ENCODE measurements at regions not wholly inside any gene's neighbourhood (a gene's known extent, or its start where the extent isn't known, plus 50 kb on each side); places are given as distances from the start of the nearest gene placed in this dataset.

DNA sequence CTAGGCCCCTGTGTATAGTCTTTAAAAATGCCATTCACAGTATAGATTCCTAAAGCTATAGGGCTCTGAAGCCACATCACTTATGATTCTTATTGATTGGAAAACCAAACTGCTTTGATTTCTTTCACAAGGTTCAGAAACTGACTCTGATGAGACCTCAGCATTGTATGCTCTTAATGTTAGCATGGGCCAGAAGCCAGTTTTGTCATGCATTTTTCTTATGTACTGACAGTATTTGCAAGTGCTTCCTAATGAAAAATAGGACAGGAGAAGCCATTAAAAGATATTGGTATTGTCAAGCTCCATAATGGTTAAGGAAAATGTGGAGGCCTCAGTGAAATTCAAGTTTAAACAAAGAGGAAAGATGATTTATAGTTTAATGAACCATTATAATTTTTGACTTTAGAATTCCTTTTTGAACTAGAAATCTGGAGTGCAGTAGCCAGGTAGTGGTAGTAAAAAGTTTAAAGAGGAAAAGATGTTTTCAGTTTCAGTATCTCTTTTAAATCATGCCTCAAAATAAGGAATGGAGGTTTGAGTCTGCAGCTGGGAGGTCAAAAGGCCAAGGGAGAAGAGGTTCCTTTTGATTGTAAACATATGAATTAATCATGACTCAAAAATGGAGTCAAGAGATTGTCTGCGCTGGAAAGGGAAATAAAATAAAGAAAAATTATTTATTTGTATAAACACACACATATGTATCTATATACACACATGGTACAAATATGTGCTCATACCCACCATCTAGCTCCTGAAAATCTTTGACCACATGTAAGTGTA is 388.1 kb upstream of the PRICKLE1 start:
- no peak for DNase-seq (ENCODE audit: extremely low read depth, low read depth)

DNA sequence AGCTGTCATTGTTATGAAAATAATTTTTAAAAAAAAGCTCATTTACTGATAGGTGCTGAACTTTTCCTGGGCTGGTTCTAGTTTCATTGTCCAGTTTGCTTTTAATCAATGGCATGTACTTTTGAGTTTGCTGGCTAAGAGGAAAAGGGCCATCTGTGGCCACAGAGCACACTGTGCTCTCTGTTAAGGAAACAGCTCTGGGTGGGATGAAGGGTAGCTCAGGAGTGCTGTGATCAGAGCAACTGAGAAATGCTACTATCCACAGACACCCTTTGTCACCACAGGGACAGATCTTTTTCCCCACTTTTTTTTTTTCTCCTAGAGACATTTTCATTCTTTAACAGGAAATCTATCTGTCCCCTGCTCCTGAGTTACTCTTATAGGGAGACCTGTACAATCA is 387.1 kb upstream of the PRICKLE1 start:
- no peak for DNase-seq (ENCODE audit: extremely low read depth, low read depth)

DNA sequence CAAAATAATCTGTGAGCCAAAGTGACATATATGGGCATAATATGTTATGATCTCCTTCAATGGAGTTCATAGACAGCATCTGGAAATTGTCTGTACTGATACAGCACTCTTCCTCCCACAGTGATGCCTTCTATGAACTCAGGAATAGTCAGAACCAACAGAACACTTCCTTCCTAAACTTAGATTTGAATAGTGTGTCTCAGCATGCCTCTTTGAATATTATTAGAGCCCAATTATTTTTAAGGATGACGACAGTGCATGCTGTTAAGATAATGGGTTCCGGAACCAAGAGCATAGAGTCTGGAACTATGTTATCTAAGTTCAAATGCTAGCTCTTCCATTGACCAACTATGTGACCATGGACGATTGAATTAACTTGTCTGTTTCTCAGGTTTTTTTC is 386.6 kb upstream of the PRICKLE1 start:
- no peak for DNase-seq (ENCODE audit: extremely low read depth, low read depth)

DNA sequence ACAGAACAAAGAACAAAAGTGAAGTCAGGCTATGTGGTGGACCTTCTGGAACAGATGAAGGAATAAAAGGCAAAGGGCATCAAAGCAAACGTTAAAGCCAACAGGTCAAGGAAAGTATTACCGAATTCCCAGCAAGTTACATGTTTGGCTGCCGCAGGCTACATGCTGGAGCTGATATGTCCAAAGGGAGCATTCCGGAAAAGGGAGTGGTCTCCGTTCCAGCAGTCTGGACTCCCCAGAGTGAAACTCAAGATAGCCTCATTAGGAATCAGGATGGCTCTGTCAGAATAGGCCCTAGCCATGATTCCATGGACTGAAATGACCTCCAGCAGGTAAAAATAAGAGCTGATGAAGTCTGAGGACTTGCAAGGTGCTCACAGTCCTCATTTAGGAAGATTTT is 379.8 kb upstream of the PRICKLE1 start:
- DNase-seq (ENCODE audit: extremely low read depth, low read depth): no peak

DNA sequence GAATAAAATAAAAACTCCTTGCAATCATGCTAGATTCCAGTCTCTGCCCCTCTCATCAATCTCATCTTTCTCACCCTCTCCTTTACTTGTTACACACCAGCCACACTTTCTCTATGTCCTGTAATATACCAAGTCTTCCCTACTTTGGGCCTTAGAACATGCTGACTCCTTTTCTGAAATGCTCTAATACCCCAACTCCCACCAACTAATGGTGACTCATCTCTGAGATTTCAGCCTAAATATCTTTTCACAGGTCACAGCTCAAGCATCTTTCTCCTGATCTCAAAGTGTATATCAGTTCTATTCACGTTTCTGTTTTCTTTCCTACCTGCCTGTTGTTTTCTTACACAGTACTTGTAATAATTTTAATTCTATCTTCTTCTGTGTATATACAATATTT is 378.9 kb upstream of the PRICKLE1 start:
- DNase-seq (ENCODE audit: extremely low read depth, low read depth): no peak

DNA sequence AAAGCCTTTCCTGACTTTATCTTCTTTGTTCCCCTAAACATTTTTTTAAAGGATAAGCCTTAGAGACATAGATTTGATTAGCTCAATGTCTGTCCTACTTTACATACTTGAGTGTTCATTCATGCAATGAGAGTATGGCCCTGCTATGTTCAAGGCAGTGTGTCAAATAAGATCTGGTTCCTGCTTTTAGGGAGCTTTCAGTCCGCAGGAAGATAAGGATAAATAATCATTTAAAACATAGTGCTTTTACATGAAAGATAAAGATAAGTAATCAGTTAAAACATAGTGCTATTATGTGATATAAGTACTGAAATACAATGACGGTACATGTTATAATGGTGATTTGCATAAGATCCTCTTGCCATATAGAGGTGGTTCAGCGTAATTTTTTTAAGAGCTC is 378.3 kb upstream of the PRICKLE1 start:
- no peak for DNase-seq (ENCODE audit: extremely low read depth, low read depth)

DNA sequence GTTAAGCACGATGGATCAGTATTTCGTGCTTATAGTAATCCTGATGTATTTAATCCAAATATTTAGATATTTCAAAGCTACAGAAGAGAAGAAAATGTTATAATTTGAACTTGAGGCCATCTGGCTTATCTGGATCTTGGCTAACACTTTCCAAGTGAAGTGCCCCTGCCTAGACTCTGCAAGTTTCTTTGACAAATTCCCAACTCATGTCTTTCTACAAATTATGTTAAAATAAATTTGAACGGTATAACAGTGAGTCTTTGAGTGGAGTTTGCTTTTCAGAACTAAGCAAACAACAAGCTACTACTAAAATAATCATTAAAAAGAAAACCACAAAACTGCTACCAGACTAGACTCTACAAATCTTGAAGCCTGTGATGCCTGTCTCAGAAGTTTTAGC is 374.4 kb upstream of the PRICKLE1 start:
- no peak for DNase-seq (ENCODE audit: extremely low read depth, low read depth)

DNA sequence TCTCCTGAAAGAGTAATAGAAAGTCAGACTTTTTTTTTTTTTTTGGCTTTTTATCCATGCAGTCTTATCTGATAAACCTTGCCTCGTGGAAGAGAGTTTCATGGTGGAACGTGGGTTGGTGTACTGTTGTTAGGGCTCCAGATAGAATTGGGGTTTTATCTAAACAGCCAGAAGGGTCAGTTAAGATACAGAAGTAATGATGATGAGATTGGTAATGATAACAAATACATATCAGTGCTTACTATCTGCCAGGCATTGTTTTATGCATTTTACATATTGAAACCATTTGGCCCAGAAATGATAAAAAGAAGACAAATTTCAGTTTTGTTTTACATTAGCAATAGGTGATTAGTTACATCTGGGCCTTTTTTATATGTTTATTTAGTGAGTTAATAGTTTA is 372.8 kb upstream of the PRICKLE1 start:
- DNase-seq (ENCODE audit: extremely low read depth, low read depth): no peak

DNA sequence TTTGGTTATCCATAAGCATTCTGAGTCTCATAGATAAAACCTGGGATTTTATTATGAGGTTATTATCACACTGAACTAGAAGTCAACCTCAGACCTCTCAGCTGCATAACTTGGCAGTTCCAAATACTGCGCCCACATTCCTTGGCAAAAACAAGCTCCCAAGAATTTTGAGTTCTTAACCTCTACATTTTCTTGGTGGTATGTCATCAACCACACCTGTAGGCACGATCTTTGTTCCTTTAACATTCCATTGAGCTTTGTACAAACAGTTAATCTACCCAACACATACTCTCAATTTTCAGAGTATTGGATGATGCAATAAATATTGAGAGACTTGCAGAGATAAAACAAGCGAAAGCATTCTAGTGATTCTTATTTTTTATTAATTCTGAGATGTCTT is 371.8 kb upstream of the PRICKLE1 start:
- DNase-seq (ENCODE audit: extremely low read depth, low read depth): no peak

DNA sequence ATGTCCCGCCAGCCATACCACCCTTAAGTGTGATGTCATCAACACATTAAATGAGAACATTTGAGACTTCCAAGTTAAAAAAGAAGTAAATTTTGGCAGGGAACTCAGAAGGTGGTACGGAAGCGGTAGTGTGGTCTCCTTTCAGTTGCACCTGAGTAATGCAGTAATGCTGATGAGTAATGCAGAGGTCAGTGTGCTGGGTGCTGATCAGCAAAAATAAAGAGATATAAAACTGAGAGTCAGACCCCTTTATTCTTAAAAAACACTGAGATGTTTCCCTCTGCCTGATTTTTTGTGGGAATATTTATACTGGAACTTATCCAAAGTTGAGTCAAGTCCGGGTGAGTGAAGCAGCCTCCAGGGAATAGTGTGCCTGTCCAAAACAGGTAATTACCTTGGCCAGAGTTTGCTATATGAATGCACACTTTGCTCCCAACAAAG is 370.6 kb upstream of the PRICKLE1 start:
- DNase-seq (ENCODE audit: extremely low read depth, low read depth): no peak

DNA sequence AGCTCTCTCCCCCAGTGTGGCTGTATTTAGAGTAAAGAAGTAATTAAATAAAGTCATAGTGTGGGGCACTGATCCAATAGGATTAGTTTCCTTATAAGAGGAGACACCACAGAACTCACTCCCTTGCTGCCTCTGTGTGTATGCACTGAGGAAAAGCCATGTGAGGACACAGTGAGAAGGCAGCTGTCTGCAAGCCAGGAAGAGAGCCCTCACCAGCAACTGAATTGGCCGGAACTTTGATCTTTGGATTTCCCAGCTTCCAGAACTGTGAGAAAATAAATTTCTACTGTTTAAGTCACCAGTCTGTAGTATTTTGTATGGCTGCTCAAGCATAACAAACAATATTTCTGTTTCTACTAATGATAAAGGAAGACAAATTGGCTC is 368.7 kb upstream of the PRICKLE1 start:
- no peak for DNase-seq (ENCODE audit: extremely low read depth, low read depth)

DNA sequence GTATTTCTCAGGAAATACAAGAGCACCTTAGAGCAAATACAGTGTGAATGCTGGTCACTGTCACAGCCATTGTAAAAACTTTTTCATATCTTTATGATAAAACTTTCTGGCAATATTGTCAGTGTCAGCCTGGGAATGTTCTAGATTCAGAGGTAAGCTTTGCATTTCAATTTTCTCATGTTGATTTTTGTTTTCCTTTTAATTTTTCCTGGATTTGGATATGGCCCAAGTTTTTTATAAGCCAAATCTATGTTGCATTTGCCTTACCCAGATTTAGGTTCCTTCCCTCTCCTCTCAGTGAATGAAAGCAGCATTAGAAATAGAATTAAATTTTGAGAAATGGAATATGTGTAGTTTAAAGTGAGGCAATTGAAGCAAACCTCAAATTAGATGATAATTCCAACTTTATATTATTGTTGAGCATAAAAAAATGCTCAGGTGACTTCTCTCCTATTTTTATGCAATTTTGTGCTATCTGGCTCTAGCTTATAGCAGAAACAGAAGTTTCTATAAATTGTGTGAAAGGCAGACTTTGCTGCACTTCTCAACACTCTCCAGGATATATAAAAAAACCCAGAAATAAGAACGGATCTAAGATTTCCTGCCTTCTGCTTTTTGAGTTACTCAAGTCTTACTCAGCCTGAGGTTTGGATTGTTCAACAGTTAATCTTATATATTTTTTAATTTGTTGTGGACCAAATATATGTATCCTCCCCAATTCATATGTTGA is 368.2 kb upstream of the PRICKLE1 start:
- DNase-seq (ENCODE audit: extremely low read depth, low read depth): no peak

DNA sequence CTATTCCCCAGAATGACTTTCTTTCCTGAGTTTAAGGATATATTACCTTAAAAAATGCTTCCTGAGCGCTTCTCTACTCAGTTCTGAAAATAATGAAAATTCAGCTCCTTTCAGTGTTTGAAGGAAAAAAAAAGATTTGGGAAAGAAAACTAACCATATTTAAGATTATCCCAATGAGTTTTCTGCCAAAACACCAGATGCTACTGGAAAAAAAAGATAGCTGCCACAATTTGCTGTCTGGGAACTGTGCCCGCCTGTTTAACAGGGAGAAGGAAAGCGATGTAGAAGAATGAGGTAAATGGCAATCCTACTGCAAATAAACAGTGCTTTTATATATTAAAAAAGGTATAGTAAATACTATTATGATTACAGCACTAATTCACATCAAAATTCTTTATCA is 367.6 kb upstream of the PRICKLE1 start:
- no peak for DNase-seq (ENCODE audit: extremely low read depth, low read depth)

DNA sequence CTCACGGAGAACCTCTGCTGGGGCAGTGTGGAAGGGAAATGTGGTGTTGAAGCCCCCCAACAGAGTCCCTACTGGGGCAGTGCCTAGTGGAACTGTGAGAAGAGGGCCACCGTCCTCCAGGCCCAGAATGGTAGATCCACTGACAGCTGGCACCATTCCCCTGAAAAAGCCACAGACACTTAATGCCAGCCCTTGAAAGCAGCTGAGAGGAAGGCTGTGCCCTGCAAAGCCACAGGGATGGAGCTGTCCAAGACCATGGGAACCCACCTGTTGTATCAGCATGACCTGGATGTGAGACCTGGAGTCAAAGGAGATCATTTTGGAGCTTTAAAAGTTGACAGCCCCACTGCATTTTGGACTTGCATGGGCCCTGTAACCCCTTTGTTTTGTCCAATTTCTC is 363.5 kb upstream of the PRICKLE1 start:
- no peak for DNase-seq (ENCODE audit: extremely low read depth, low read depth)

DNA sequence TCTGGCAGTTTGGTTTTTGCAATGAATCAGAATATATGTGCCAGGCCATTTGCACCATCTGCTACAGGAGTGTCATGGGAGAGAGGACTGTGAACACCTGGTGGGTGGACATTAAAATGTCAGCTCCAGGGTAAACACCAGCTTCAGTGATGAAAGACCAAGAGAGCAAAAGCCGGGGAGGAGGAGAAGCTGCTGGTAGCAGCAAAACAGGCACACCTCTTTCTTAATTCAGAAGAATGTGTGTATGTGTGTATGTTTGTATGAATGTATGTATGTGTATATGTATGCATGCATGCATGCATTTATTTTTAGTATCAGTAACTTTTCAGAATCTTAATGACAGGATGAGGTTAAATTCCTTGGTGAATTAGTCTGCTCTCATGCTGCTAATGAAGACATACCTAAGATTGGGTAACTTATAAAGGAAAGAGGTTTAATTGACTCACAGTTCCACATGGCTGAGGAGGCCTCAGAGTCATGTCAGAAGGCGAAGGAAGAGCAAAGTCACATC is 357.4 kb upstream of the PRICKLE1 start:
- DNase-seq (ENCODE audit: extremely low read depth, low read depth): no peak

DNA sequence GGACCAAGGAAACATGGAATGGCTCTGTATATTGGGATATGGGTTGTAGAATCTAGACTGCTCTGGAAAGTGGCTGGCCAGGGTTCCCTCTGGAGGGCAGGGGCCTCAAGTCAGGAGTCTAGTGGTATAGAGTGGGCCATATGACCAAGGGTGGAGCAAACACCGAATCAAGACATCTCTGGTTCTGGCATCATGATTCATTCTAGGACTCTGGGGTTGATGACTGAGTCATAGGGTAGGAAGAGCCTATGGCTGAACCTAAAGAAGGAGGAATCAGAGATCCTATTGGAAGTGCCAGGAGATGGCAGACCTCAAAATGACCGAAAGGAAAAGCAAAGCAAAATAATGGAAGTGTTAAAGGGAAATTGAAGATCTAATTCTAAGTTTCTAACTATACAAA is 356.4 kb upstream of the PRICKLE1 start:
- DNase-seq (ENCODE audit: extremely low read depth, low read depth): no peak

DNA sequence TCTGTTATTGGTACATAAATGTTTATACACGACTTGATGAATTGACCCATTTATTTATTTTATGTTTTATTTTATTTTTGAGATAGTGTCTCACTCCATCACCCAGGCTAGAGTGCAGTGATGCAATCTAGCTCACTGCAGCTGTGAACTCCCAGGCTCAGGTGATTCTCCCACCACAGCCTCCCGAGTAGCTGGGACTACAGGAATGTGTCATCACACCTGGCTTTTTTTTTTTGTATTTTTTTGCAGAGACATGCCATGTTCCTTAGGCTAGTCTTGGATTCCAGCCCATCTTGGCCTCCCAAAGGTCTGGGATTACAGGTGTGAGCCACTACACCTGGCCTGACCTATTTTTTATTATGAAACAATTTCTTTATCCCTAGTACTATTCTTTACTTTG is 355.0 kb upstream of the PRICKLE1 start:
- no peak for DNase-seq (ENCODE audit: extremely low read depth, low read depth)

DNA sequence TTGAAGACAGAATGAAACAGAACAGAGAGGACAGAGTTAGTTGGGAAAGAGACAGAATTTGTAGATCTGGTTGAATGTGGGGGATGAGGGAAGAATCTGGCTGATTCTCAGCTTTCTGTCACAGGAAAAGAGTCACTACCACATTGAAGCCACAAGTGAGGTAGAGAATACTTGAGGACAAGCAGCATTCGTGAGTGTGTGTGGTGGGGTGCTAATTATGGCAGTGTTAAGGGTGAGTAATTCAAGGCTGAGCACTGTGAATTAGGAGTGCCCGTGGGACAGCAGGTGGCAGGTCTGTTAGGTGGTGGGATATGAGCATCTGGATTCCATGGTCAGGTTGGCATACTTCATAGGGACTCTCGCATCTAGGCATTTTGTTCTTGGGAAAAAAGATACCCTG is 347.4 kb upstream of the PRICKLE1 start:
- DNase-seq (ENCODE audit: extremely low read depth, low read depth): no peak

DNA sequence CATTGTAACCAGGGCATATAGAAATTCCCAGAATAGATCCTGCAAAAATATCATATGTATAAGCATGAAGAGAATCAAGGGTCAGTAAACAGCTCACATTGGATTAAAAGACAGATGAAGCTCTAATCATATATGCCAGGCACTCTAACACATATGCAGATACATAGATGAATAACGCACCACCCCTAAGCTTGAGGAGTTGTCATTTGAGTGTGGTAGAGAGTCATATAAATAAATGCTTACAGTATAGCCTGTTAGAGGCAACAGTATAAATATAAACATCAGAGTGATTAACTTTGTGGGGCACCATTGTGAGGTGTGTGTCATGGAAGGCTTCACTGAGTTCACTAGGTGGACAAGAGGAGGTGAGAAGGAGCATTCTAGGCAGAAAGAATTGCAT is 346.7 kb upstream of the PRICKLE1 start:
- DNase-seq (ENCODE audit: extremely low read depth, low read depth): no peak

DNA sequence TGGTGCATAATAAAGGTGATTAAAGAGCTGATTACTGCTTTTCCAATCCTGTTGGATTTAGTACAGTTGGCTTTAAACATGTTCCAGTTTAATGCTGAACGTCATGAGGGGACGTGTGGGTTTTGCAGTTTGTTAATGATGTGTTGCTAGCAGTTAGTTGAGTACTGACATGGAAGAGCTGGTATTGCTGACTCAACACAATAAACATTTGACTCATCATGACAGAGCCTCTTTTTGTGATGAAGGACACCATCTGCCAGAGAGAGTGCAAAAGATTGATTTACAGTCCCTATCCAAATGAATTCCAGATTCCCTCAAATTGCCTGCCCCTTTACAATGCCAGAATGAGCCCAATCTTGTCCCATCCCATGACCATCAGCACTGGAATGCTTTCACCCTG is 346.2 kb upstream of the PRICKLE1 start:
- DNase-seq (ENCODE audit: extremely low read depth, low read depth): peak; percentile 26

DNA sequence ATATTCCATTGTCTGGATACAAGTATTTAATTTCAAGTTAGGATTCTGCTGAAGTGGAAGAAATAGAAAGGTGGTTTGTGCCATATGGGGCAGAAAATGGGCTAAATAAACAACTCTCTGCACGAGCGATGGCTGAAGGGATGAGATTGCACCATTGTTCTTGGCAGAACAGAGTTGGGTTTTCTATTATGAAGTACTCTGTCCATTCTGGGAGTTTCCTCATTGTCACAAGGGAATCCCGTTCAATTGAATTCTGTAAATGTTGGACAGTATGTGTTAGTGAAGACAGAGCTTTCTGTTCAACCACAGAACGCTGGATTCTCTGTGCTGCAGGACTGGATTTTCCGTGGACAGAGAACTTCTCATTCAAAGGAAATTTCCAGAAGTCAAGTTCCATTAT is 345.5 kb upstream of the PRICKLE1 start:
- DNase-seq (ENCODE audit: extremely low read depth, low read depth): no peak

DNA sequence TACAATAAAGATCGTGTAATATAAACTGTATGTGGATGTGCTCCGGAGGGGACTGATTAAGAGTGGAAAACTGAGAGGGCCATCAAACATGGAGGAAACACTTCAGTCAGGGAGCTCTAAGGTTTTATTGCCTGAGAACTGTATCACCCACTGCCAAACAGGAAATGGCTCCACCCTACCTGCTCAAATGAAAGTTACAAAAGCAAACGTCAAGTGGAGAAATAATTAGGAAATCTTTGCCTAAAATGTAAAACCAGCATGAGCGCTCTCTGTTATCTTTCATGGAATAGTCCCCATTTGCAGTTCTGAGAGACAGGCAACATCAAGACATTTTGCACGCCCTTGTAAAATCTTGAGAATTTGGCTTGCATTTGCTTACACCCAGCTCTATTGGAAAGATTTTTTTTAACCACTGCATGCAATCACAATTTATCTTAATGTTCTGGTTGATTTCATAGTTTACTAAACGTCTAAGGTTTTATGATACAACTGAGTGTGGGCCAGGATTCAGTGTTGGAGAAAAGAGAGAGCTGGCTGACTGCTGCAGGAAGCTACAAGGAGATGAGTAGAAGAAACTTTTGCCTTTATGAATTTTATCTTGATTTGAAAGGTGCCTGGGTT is 344.0 kb upstream of the PRICKLE1 start:
- no peak for DNase-seq (ENCODE audit: extremely low read depth, low read depth)
